GM12892 (cell line): ENCODE measurements at regions not wholly inside any gene's neighbourhood (a gene's known extent, or its start where the extent isn't known, plus 50 kb on each side); places are given as distances from the start of the nearest gene placed in this dataset.
"Not testable (repeated sequence)": the region's sequence is repeated elsewhere in the genome, so short reads cannot be mapped to it uniquely, and the experiment has no call there.

ENCODE experiments used
- POLR2A ChIP-seq: IDR thresholded peaks from 2 replicates; pipeline ENCODE4 v1.6.1; 2011; ENCODE audit warnings: low read depth, low read length, control low read depth
- POLR2AphosphoS5 ChIP-seq: IDR thresholded peaks from 2 replicates; pipeline ENCODE4 v1.6.1; 2011; ENCODE audit warnings: low read depth, low read length, control low read depth
- TAF1 ChIP-seq: IDR thresholded peaks from 2 replicates; pipeline ENCODE4 v1.6.1; 2011; ENCODE audit warnings: low read depth, mild to moderate bottlenecking, control low read depth, low read length, borderline replicate concordance

- TF ChIP-seq POLR2AphosphoS5, POLR2A, TAF1: not testable (repeated sequence)
These were observed 1602.3 kb downstream of the RPIA start for GRCh38 chr2:90293806-90294205.
